ENCODE measurements at regions not wholly inside any gene's neighbourhood (a gene's known extent, or its start where the extent isn't known, plus 50 kb on each side); places are given as distances from the start of the nearest gene placed in this dataset.

DNA sequence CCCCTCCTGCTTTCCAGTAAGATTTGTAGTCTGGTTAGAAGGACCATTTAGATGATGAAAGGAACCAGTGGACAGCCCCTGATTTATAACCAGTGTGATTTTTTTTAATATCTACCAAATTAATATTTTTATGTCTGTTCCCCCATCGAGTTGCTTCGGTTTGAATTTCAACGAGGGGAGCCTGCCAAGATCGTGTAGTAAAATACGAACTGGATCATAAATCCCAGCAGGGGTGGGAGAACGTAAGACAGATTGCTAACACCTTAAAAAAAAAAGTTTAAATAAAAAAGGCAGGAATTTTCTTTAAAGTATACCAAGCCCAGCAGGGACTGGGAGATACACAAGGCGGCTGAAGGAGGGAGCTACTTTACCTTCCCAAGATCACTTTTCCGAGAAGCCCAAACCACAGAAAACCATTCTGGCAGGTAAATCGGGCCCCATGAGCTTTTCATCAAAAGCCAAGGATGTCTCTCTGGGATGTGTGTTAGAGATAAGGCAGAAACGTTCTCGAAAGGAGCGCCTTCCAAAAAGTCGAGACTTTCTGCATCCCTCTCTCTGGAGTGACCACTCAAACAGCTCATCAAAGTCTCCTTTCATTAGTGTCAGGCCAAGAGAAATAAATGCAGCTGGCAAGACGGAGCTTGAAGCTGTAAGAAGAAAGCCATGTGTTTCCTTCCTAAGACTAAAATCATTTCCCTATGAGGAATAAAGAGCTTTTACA lies 270.5 kb upstream of the NFE2L3 start:
- Histone ChIP-seq H3K4me3 (replicated peaks; ENCODE audit: low read depth, low read length) (no peak overlapping the region), H3K36me3 (ENCODE audit: control insufficient read depth, insufficient read depth, low read length) (no peaks in the 10 kb centered on the region), H3K27me3 (replicated peaks; ENCODE audit: control insufficient read depth, insufficient read depth, low read length) (no peaks in the 10 kb centered on the region; the same call in 1 of the 2 replicates)
- TF ChIP-seq, protein P1, sequence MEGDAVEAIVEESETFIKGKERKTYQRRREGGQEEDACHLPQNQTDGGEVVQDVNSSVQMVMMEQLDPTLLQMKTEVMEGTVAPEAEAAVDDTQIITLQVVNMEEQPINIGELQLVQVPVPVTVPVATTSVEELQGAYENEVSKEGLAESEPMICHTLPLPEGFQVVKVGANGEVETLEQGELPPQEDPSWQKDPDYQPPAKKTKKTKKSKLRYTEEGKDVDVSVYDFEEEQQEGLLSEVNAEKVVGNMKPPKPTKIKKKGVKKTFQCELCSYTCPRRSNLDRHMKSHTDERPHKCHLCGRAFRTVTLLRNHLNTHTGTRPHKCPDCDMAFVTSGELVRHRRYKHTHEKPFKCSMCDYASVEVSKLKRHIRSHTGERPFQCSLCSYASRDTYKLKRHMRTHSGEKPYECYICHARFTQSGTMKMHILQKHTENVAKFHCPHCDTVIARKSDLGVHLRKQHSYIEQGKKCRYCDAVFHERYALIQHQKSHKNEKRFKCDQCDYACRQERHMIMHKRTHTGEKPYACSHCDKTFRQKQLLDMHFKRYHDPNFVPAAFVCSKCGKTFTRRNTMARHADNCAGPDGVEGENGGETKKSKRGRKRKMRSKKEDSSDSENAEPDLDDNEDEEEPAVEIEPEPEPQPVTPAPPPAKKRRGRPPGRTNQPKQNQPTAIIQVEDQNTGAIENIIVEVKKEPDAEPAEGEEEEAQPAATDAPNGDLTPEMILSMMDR (IDR thresholded peaks at IDR 0.05; ENCODE audit: insufficient read depth, low read length, poor library complexity, severe bottlenecking) = no peak
- no peak for DNase-seq (ENCODE audit: extremely low read depth, insufficient read length)

DNA sequence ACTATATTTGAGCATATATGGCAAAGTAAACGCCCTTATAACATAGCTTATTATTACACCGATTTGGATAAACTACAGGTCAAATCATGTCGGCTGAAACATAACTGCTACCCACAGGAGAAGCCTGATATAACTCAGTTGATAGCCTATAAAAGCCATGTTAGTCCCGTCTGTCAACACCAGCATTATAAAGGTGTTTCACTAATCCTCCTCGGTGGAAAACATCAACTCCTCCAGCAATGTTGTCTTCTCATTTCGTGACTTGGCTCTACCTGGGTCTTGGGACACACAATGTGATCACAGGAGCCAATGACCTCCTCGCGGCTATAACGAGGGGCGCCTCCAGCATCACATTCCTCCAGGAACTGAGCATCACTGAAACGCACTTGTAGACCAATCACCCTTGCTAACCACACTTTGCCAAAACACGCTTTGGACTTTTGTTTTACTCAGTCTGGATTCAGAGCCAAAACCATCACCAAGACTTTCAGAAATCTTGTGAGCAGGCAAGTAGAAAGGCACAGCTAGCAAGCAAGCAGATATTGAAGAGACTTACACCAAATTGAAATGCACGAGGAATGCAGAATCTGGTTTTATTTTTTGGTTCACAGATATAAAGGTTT lies 269.7 kb upstream of the NFE2L3 start:
- no peak for DNase-seq (ENCODE audit: extremely low read depth, insufficient read length)
- H3K36me3 ChIP-seq (ENCODE audit: control insufficient read depth, insufficient read depth, low read length) = no peaks in the 10 kb centered on the region
- H3K4me3 ChIP-seq (replicated peaks; ENCODE audit: low read depth, low read length) = no peak overlapping the region
- TF ChIP-seq, protein P1 (IDR thresholded peaks at IDR 0.05; ENCODE audit: insufficient read depth, low read length, poor library complexity, severe bottlenecking) = no peak
- H3K27me3 ChIP-seq (replicated peaks; ENCODE audit: control insufficient read depth, insufficient read depth, low read length) = no peaks in the 10 kb centered on the region; the same call in 1 of the 2 replicates

DNA sequence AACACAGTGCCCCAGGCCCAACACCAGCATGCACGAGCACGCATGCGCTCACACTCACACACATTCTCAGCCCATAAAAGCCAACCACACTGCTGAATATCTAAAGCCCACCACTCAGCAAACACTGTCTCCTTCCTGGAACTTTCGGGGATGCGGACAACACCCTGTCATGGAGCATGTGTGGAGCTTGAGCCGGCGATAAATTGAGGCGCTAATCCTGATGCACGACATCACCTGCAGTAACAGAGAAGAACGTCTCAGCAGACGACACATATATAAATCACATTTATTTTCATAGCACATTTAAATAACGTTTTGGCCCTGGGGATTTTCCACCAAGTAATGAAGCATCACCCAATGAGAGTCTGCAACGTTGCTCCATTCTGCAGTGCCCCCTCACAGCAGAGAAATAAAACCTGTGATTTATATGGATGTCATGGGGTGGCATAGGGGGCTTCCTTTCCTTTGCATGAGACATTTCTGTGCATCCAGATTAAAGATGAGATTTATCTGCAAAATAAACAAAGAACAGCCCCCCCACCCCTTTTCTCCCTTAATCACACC lies 267.7 kb upstream of the NFE2L3 start:
- no peak for DNase-seq (ENCODE audit: extremely low read depth, insufficient read length)
- Histone ChIP-seq H3K4me3 (replicated peaks; ENCODE audit: low read depth, low read length) (no peak overlapping the region), H3K36me3 (ENCODE audit: control insufficient read depth, insufficient read depth, low read length) (no peaks in the 10 kb centered on the region), H3K27me3 (replicated peaks; ENCODE audit: control insufficient read depth, insufficient read depth, low read length) (no peaks in the 10 kb centered on the region; the same call in 1 of the 2 replicates)
- TF ChIP-seq, protein P1 (IDR thresholded peaks at IDR 0.05; ENCODE audit: insufficient read depth, low read length, poor library complexity, severe bottlenecking) = no peak

DNA sequence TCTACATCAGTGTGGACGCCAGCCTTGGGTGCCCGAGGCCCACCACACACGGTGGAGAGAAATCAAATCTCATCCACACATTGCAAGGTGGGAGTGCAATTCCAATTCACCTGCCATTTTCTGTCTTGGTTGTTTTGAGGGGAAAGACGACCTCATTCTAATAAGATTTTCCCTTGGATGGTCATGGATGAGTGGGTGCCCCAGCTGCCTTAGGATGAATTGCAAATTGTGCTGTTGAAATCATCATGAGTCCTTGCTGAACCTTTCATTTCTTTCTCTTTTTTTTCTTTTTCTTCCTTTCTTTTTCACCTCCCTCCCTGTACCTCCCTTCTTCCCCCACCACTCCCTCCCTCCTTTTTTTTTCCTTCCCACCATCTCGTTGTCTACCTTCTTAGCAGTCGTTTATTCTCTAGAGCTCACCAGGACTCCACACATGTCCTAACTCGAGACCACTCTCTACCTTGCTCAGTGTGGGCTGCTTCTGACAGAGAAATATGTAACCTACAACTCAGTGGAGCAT lies 266.9 kb upstream of the NFE2L3 start:
- TF ChIP-seq, protein P1 (IDR thresholded peaks at IDR 0.05; ENCODE audit: insufficient read depth, low read length, poor library complexity, severe bottlenecking) = no peak
- no peak for DNase-seq (ENCODE audit: extremely low read depth, insufficient read length)
- Histone ChIP-seq H3K36me3 (ENCODE audit: control insufficient read depth, insufficient read depth, low read length) (no peaks in the 10 kb centered on the region), H3K4me3 (replicated peaks; ENCODE audit: low read depth, low read length) (no peak overlapping the region), H3K27me3 (replicated peaks; ENCODE audit: control insufficient read depth, insufficient read depth, low read length) (no peaks in the 10 kb centered on the region; the same call in 1 of the 2 replicates)

DNA sequence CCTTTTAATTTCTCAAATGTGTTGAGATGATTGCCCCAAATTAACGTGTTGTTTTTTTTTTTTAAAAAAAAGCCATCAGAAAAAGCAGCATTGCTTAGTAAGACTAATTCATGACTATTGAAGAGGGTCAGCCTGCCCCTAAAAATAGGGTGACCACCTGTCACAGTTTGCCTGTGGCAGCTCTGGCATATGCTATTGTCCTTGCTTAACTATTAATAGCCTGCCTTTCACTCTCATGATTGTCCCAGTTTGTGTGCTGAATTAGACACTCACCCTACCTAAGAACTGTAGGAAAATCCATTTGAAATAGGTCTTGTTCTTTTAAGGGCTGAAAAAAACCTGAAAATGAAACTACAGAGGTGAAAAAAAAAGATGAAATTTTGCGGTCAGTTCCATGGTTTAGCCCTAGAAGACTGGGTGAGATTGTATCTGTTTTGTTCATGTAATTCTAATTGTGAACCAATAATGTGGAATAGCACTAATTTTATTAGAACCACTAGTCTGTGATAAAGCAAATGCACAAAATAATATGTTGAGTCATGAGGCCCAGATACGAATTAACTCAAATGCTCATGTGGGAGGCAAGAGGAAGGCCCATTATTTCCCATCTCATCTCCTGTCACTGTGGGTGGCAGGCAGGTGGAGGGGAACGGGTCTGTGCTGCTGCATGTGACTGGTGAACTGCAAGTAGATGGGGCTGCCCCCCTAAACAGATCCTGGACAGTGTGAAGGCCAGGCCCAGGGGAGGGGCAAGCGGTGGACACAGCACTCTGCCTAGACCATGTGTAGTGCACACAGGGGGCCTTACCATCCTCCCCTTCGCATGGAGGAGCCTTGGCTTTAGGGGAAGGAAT lies 265.4 kb upstream of the NFE2L3 start:
- no peak for DNase-seq (ENCODE audit: extremely low read depth, insufficient read length)
- no peaks in the 10 kb centered on the region; the same call in 1 of the 2 replicates for H3K27me3 ChIP-seq (replicated peaks; ENCODE audit: control insufficient read depth, insufficient read depth, low read length)

More for the DNA sequence above, 265.4 kb upstream of the NFE2L3 start:
- Histone ChIP-seq H3K36me3 (ENCODE audit: control insufficient read depth, insufficient read depth, low read length) (no peaks in the 10 kb centered on the region), H3K4me3 (replicated peaks; ENCODE audit: low read depth, low read length) (no peak overlapping the region)
- TF ChIP-seq, protein P1 (IDR thresholded peaks at IDR 0.05; ENCODE audit: insufficient read depth, low read length, poor library complexity, severe bottlenecking) = no peak

Measured in GM06990 (cell line).